ENCODE measurements at regions not wholly inside any gene's neighbourhood (a gene's known extent, or its start where the extent isn't known, plus 50 kb on each side); places are given as distances from the start of the nearest gene placed in this dataset.

DNA sequence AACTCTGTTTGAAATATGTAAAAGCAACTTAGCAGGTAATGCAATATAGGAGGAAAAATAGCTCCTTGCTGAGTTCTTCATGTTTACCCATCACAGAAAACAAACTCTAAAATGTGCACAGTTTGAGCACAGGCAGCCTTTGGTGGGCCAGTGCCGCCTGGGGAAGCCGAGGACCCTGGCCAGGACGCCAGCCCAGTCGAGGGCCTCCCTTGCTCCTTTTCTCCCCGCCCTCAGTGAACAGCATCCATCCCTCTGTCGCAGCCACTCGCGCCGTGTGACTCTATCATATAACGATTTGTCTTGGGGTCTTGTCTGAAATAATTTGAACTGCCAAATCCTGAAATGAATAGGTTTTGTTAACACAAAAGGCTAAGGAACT lies 286.7 kb upstream of the IRX4 start:
- TF ChIP-seq, protein P1, sequence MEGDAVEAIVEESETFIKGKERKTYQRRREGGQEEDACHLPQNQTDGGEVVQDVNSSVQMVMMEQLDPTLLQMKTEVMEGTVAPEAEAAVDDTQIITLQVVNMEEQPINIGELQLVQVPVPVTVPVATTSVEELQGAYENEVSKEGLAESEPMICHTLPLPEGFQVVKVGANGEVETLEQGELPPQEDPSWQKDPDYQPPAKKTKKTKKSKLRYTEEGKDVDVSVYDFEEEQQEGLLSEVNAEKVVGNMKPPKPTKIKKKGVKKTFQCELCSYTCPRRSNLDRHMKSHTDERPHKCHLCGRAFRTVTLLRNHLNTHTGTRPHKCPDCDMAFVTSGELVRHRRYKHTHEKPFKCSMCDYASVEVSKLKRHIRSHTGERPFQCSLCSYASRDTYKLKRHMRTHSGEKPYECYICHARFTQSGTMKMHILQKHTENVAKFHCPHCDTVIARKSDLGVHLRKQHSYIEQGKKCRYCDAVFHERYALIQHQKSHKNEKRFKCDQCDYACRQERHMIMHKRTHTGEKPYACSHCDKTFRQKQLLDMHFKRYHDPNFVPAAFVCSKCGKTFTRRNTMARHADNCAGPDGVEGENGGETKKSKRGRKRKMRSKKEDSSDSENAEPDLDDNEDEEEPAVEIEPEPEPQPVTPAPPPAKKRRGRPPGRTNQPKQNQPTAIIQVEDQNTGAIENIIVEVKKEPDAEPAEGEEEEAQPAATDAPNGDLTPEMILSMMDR (IDR thresholded peaks at IDR 0.05): no peak
- TF ChIP-seq POLR2A (IDR thresholded peaks at IDR 0.05): no peak

All from body of pancreas (tissue), 4 donors.